Stimulated activated CD8-positive, alpha-beta memory T cell treated with anti-CD3 and anti-CD28 coated beads, Interleukin-2, amount 100 ng/mL, for 1 hour (primary cell): ENCODE measurements at regions not wholly inside any gene's neighbourhood (a gene's known extent, or its start where the extent isn't known, plus 50 kb on each side); places are given as distances from the start of the nearest gene placed in this dataset.
"Not testable (repeated sequence)": the region's sequence is repeated elsewhere in the genome, so short reads cannot be mapped to it uniquely, and the experiment has no call there.

ENCODE experiments used
- DNase-seq, 2 donors: peaks; one replicate each; pipeline ENCODE4 v3.0.0-alpha.2; 2020; ENCODE audit warnings: low read depth in 2 of 2

GRCh38 chr13:44149231-44149630, 224.4 kb upstream of the SERP2 start:
- not testable (repeated sequence) for DNase-seq

- DNase-seq = no peak
These were observed 223.8 kb upstream of the SERP2 start for GRCh38 chr13:44149821-44150220.

DNA sequence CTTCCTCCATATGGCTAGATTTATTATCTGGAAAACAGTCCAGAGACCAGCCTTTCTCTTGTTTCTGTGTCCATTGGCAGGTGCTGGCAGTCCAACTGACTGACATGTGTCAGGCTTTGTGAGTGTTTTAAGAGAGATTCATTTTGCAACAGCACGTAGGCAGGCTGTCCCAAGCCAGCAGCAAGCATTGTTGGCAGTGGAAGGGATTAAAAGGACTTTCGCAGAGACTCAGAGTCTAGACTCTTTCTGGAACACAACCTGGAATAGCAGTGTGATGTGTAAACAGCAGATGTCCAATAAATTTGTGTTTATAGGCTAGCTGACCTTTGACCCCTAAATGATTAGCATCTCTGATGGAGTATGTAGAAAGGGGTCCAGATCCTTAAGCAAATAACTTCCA, 222.2 kb upstream of the SERP2 start:
- no peak for DNase-seq

DNA sequence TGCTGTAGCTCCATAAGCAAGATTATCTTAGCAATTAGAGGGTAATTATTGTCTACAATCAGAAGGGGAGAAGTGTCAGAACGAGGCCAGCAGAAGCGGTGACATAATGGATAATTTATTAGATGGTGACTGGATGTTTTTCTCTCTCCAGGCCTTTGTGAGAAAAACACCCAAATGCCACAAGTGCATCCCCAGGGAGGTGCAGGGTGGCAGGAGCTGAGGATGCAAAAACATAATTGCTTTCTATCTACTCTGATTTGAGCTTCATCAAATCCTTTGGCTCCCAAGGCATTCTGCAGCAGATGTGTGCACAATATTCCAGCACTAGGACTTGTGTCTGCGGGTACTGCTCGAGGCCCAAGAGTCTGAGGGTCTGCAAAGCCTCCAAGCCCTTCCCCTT, 220.1 kb upstream of the SERP2 start:
- DNase-seq = no peak

DNA sequence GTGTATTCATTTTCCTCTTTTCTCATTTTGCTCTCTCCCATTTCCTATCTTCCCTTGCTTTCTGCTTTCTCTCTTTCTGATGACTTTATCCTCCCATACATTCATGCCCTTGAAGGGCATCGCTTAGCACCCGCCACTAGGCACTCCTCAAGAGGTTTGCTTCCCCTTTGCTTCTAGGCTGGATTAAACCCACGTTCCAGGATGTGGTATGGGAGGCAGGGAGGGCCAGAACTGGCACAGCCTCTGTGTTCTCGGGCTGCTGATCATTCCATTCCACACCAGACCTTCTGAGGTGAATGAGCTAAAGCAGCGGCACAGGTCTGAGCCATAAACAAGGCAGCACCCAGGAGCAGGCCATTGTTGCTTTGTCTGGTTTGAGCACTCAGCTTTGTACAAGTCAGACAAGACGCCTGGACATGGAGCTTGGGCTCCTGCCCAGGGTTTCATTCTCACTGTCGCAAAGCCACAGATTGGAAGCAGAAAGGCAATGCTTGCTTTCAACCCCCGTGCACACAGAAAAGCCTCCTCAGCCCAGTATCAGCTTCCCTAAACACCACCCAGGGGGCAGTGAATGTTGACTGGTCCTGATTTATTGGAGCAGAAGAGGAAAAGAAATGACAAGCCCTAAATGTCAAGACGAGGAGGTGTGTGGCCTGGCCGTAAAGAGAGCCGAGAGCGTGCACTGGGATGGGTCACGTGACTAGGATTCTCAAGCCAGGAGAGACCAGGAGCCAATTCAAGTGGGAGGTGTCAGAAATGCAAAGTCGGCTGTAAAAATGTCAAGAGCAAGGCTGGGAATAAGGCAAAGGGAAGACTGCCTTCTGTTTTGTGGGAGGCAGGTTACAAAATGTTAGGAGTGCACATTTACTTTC, 218.0 kb upstream of the SERP2 start:
- DNase-seq = no peak

DNA sequence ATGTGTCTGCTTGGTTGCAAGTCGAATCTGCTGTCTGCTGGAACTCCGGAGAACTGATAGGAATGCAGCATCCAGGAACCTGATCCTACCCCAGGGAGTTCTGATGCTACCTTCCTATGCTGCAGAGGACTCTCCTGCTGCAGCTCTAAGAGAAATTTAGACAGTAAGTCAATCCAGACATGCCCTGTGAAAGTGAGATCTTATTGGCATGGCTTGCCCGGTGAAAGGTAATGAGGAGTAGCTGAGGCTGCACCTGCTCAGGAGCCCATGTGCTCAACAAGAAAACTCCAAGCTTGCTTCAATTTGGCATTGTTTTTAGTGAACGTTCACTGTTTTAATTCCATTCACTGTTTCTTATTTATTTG, 217.3 kb upstream of the SERP2 start:
- no peak for DNase-seq

DNA sequence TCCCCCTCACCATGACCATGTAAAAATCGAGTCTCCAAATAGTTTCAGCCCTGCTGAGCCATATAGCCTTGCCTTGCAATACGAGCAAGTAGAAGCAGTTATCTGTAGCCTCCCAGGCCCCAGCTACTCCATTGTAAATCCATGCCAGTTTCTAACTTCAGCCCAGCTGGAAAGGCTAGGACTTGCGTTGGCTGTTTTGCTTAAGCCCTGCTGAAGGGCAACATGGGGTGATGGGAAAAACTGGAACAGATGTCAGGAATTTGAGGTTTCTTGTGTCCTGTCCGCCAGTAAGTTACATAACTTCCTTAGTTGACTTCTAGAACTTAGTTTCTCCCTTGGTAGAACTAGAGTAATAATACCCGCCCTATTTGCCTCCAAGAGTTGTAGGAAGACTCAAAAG, 216.0 kb upstream of the SERP2 start:
- DNase-seq = no peak

DNA sequence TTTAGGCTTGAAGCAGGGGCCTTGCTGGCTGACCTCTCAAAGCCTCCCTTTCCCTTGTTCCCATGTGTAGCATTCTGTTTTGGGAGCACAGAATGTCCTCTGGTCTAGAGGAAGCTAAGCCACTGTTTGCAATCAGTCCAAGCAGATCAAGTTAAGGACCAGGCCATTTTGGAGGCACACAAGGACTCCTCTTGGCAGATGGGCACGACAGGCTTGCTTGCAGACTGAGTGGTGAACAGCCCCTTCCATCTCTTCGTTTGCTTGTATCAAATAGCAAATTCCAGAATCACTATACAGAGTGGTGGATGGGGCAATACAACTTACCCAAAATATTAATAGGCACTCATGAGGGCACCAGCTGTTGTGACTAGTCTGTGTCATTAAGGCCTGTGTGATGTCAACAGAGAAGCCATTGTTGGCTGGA, 215.5 kb upstream of the SERP2 start:
- DNase-seq = no peak

DNA sequence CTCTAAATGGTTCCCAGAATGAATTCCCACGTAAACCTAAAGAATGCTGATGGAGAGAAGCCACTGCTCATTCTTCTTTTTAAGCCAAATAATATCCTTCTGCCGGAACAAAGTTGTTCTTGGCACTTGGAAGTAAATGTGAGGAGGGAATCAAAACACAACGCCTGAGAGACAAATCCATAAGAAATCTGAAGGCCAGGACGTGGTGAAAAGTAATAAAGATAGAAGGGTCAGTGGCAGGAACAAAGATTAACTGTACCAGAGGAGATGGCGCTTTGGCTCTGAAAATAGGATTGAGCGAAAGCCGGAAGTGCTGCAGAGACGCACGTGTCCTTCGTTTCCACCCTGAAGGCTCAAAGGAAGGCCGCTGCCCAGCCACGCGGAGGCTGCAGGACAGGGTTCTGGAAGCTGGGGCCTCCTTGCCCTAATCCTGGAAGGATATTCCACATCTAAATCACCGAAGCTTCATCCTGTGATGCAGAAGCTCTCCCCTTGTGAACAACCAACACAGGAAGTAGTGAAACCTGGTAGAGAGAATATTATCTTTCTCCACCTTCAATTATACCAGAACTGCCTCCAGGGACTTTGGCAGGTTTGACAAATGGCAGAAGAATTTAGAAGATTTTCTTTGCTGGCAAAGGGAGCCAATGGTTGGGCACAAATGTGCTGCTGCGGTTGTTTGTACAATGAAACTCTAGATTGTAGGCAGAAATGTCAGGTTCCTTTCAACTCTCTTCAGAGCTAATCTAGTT, 214.6 kb upstream of the SERP2 start:
- no peak for DNase-seq

DNA sequence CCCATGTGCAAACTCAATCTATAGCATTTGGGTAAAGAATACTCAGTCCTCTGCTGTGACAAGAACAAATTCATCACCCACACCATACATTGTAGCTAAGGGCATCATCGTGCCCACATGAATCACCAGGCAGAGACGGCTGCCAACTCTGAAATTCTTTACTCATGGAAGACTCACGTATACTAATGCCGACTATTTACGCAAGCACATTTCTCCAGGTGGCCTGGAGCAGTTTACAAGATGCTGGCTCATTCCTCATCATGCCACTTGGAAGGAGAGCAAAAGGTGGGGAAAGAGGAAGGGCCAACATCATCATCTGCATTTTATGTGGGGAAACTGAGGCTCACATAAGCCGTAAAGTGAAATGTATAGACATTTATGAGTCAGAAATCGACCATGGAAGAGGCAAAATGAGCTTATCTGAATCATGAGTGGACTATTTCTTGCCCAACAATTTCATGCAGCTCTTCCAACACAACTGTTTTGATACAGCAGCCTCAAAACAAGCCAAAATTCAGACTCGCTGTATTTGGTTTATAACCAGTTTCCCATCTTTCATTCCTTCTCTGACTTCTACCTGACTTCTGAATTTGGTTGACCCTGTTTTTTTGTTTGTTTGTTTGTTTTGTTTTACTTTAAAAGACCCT, 213.9 kb upstream of the SERP2 start:
- DNase-seq = no peak

DNA sequence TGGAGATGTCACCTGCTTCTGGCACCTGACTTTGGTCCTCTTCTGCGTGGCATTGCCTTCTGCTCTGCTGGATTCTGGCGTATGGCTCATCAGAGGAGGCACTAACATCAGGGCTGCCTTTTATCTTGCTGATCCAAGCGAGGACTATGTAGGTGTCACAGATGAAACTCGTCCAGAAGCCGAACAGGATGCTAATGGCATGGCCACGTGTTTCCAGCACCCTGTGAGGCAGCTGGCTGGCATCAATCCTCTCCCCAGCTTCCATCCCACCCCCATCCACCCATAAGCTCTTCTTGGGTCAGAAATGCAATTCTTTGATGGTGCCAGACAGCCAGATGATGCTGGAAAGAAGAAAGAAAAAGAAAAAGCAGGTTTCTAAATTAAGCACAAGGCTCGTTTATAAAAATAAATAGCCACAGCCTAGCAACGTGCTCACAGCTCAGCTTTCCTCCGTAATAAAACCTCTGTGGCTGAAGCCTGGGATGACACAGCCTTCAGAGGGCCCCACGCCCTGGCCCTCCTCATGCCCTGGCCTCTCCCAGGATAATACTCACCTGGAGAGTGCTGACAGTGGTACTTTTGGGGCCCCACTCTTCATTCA, 212.9 kb upstream of the SERP2 start:
- no peak for DNase-seq

DNA sequence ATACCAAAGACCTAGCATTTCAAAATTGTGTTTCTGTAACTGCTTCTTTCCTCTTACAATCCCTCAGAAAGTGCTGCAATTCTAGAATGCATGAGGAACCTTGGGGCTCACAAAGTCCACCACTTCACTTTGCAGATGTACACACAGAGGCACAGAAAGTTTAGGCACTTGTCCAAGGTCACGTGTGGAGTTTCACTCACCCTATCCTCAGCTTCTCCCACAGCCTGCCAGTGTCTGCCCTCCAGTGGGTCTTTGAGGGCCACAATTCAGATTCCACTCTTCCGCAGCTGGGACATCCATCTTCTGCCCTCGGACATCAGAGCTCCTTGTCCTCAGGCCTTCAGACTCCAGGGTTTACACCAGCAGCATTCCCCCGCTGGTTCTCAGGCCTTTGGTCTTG, 210.5 kb upstream of the SERP2 start:
- DNase-seq = no peak

GRCh38 chr13:44165221-44165888, 208.3 kb upstream of the SERP2 start:
- no peak for DNase-seq

GRCh38 chr13:44165889-44166496, 207.6 kb upstream of the SERP2 start:
- DNase-seq = no peak

DNA sequence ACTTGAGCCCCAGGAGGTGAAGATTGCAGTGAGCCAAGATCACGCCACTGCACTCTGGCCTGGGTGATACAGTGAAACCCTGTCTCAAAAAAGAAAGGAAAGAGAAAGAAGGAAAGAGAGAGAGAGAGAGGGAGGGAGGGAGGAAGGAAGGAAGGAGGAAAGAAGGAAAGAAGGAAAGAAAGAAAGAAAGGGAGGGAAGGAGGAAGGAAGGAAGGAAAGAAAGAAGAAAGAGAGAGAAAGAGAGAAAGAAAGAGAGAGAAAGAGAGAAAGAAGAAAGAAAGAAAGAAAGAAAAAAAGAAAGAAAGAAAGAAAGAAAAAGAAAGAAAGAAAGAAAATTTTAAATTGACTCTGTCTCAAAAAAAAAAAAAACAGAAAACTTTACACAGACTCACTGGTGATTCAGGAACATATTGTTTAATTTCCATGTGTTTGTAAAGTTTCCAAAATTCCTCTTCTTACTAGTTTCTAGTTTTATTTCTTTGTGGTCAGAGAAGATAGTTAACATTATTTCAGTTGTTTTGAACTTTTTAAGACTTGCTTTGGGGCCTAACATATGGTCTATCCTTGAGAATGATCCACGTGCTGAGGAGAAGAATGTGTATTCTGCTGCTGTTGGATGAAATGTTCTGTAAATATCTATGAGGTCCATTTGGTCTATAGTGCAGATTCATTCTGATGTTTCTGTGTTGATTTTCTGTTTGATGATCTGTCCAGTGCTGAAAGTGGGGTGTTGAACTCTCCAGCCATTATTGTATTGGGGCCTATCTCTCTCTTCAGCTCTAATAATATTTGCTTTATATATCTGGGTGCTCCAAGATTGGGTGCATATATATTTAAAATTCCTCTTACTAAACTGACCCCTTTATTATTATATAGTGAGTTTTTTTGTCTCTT, 204.4 kb upstream of the SERP2 start:
- DNase-seq = no peak

DNA sequence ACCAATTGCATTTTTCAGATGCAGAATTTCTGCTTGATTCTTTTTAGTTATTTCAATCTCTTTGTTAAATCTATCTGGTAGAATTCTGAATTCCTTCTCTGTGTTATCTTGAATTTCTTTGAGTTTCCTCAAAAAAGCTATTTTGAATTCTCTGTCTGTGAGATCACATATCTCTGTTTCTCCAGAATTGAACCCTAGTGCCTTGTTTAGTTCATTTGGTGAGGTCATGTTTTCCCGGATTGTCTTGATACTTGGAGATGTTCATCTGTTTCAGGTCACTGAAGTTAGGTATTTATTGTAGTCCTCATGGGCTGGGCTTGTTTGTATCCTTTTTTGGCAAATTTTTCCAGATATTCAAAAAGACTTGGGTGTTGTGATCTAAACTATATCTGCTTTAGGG, 202.9 kb upstream of the SERP2 start:
- no peak for DNase-seq

DNA sequence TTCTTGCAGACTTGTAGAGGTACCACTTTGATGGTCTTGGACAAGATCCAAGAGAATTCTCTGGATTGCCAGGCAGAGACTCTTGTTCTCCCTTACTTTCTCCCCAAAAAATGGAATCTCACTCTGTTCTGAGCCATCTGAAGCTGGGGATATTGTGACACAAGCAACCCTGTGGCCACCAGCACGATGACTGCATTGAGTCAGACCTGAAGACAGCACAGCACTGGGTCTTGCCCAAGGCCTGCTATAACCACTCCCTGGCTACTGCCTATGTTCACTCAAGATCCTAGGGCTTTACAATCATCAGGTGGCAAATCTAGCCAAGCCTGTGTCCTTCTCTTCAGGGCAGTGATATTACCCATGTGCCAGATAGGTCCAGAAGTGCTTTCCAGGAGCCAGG, 202.5 kb upstream of the SERP2 start:
- no peak for DNase-seq

DNA sequence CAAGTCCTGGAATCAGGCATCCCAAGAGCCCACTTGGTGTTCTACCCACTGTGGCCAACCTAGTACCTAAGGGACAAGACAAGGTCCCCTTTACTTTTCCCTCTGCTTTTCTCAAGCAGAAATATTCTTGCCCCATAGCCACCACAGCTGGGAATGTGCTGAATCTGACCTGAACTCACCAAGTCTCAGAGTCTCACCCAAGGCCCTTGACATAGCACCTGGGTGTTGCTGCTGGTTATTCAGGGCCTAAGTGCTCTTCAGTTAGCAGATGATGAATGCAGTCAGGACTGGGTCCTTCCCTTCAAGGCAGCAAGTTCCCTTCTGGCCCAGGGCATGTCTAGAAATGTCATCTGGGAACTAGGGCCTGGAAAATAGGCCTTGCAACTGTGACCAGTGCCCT, 201.8 kb upstream of the SERP2 start:
- no peak for DNase-seq

GRCh38 chr13:44172281-44172810, 201.3 kb upstream of the SERP2 start:
- DNase-seq = no peak
